H1 (cell line): ENCODE measurements at regions not wholly inside any gene's neighbourhood (a gene's known extent, or its start where the extent isn't known, plus 50 kb on each side); places are given as distances from the start of the nearest gene placed in this dataset.

Experiments used
- ASH2L ChIP-seq: fragments of 200-600, 300-600 bp; sonication (generic); IDR thresholded peaks from one replicate; pipeline ENCODE4 v1.7.1; 2017; ENCODE audit warnings: low read length
- EP300 ChIP-seq, 2 experiments: IDR thresholded peaks; 1 replicate in 1 of 2; 2 replicates in 1 of 2; pipeline ENCODE4 v1.6.1; 2011 to 2012; ENCODE audit warnings: low read depth in 2 of 2, low read length in 2 of 2, mild to moderate bottlenecking in 2 of 2, borderline replicate concordance in 1 of 2, inconsistent platforms in 1 of 2, moderate library complexity in 1 of 2
- JUND ChIP-seq: IDR thresholded peaks from 2 replicates; pipeline ENCODE4 v1.6.1; 2011; ENCODE audit warnings: mild to moderate bottlenecking, improper control_type of control experiment, low read length
- POLR2A ChIP-seq, 2 experiments: IDR thresholded peaks; 1 replicate in 1 of 2; 2 replicates in 1 of 2; pipeline ENCODE4 v1.6.1; 2011; ENCODE audit warnings: low read depth in 2 of 2, low read length in 2 of 2, mild to moderate bottlenecking in 2 of 2; ENCODE audit errors: control extremely low read depth in 1 of 2
- POLR2AphosphoS5 ChIP-seq: IDR thresholded peaks from 2 replicates; pipeline ENCODE4 v1.6.1; 2011; ENCODE audit warnings: low read depth, low read length
- RFX5 ChIP-seq: IDR thresholded peaks from 2 replicates; pipeline ENCODE4 v1.6.1; 2011; ENCODE audit warnings: low read depth, low read length, improper control_type of control experiment, borderline replicate concordance
- RXRA ChIP-seq: IDR thresholded peaks from 2 replicates; pipeline ENCODE4 v1.6.1; 2011; ENCODE audit warnings: low read depth, mild to moderate bottlenecking, low read length, moderate library complexity; ENCODE audit not compliant: insufficient read depth
- SRF ChIP-seq: IDR thresholded peaks from 2 replicates; pipeline ENCODE4 v1.6.1; 2011; ENCODE audit warnings: mild to moderate bottlenecking, low read depth, low read length, moderate library complexity
- TAF1 ChIP-seq: IDR thresholded peaks from 2 replicates; pipeline ENCODE4 v1.6.1; 2011; ENCODE audit warnings: mild to moderate bottlenecking, low read depth, low read length
- ZNF274 ChIP-seq: IDR thresholded peaks from 2 replicates; pipeline ENCODE4 v1.7.0; 2012; ENCODE audit warnings: low read length, borderline replicate concordance; ENCODE audit errors: extremely low read depth
- TF ChIP-seq, protein P1 (sequence below), 3 experiments: IDR thresholded peaks; 1 replicate in 2 of 3; 2 replicates in 1 of 3; pipeline versions ENCODE4 v1.5.1 to v1.6.1; 2011; ENCODE audit warnings: low read length in 3 of 3, mild to moderate bottlenecking in 3 of 3, inconsistent platforms in 2 of 3, low read depth in 1 of 3, moderate library complexity in 1 of 3; ENCODE audit not compliant: insufficient read depth in 1 of 3; ENCODE audit errors: control extremely low read depth in 1 of 3
- TF ChIP-seq, protein P2 (sequence below): IDR thresholded peaks from 2 replicates; pipeline ENCODE4 v1.6.1; 2012; ENCODE audit warnings: inconsistent platforms
- TF ChIP-seq, protein P3 (sequence below): IDR thresholded peaks from 2 replicates; pipeline ENCODE4 v1.6.1; 2012; ENCODE audit warnings: low read length, inconsistent platforms

DNA sequence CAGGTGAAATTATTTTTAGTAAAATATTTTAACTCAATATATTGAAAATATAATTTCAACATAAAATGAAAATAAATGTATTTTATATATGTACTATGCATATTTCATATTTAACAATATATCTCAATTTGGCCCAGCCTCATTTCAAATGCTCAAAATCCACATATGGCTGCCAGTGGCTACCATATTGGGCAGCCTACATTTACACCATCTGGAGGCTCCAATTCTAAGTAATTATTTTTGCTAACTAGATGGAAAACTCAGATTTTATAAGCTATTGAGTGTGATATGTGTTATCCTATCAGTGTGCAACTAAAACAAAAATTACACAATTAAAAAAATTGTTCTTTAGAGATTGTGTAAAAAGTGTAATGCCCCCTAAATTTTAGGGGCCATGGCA, 96.9 kb downstream of the SOX4 start:
- TF ChIP-seq JUND (no peak), EP300 (IDR thresholded peaks at IDR 0.05; ENCODE audit: borderline replicate concordance in 1 of 2, low read depth in 2 of 2, low read length in 2 of 2) (no peak), TAF1 (no peak), ASH2L (no peak), ZNF274 (no peak), RXRA (no peak), POLR2A (IDR thresholded peaks at IDR 0.05; ENCODE audit: control extremely low read depth in 1 of 2, low read depth in 2 of 2, low read length in 2 of 2) (no peak), RFX5 (no peak), POLR2AphosphoS5 (no peak), SRF (no peak)
- TF ChIP-seq, protein P1, sequence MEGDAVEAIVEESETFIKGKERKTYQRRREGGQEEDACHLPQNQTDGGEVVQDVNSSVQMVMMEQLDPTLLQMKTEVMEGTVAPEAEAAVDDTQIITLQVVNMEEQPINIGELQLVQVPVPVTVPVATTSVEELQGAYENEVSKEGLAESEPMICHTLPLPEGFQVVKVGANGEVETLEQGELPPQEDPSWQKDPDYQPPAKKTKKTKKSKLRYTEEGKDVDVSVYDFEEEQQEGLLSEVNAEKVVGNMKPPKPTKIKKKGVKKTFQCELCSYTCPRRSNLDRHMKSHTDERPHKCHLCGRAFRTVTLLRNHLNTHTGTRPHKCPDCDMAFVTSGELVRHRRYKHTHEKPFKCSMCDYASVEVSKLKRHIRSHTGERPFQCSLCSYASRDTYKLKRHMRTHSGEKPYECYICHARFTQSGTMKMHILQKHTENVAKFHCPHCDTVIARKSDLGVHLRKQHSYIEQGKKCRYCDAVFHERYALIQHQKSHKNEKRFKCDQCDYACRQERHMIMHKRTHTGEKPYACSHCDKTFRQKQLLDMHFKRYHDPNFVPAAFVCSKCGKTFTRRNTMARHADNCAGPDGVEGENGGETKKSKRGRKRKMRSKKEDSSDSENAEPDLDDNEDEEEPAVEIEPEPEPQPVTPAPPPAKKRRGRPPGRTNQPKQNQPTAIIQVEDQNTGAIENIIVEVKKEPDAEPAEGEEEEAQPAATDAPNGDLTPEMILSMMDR (IDR thresholded peaks at IDR 0.05; ENCODE audit: control extremely low read depth in 1 of 3, insufficient read depth in 1 of 3, low read depth in 1 of 3, low read length in 3 of 3), result no peak
- TF ChIP-seq, protein P2, sequence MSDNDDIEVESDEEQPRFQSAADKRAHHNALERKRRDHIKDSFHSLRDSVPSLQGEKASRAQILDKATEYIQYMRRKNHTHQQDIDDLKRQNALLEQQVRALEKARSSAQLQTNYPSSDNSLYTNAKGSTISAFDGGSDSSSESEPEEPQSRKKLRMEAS, result no peak
- TF ChIP-seq, protein P3, sequence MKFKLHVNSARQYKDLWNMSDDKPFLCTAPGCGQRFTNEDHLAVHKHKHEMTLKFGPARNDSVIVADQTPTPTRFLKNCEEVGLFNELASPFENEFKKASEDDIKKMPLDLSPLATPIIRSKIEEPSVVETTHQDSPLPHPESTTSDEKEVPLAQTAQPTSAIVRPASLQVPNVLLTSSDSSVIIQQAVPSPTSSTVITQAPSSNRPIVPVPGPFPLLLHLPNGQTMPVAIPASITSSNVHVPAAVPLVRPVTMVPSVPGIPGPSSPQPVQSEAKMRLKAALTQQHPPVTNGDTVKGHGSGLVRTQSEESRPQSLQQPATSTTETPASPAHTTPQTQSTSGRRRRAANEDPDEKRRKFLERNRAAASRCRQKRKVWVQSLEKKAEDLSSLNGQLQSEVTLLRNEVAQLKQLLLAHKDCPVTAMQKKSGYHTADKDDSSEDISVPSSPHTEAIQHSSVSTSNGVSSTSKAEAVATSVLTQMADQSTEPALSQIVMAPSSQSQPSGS, result no peak
